ENCODE measurements at regions not wholly inside any gene's neighbourhood (a gene's known extent, or its start where the extent isn't known, plus 50 kb on each side); places are given as distances from the start of the nearest gene placed in this dataset.

DNA sequence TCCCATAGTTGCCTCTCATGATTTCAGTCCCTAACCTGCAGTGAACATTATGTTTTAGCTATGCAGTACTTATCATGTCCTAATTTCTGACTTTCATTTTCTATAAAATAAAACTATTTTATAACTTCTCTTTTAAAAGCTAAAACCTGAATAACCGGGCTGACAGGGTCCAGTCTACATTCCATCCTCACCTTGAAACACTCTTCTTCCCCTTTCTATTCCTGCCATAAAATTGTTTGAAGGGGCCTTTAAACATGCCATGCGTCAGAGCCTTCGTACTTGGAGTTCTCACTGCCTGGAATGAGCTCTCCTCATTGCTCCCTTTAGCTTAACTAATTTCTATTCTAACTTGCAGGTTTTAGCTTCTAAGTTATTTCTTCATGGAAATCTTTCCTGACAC, 143.0 kb upstream of the PRLR start:
- Histone ChIP-seq H3K4me1 (ENCODE audit: insufficient read depth, low read length) (no peaks in the 10 kb centered on the region), H3K9me3 (ENCODE audit: low read length) (no peaks in the 10 kb centered on the region), H3K27me3 (ENCODE audit: control insufficient read depth in 1 of 2, insufficient read depth in 2 of 2, low read length in 2 of 2) (no peaks in the 10 kb centered on the region), H3K4me3 (ENCODE audit: low read depth in 1 of 2, low read length in 2 of 2) (no peak overlapping the region), H3K27ac (ENCODE audit: low read depth, low read length) (no peak overlapping the region), H3K36me3 (ENCODE audit: insufficient read depth, low read length) (no peaks in the 10 kb centered on the region), H3K9ac (ENCODE audit: low read length) (no peak overlapping the region)

DNA sequence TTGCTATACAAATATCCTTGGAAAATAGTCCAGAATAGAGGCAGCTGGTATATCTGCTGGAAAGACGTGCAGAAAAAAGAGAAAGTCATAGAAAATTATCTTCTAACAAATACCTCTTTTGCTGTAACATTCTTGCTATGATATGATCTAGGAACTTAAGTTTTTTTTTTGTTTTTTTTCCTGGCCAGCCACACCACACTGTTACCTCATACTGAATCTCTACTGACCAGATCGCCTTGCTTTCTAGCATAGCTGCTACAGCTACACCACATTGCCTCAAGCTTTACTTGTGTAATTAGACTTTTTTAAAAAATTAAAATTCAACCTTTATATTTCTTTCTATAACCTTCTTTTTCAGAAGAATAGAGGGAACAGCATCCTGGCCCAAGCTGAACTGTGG, 142.2 kb upstream of the PRLR start:
- Histone ChIP-seq H3K9me3 (ENCODE audit: low read length) (no peaks in the 10 kb centered on the region), H3K4me1 (ENCODE audit: insufficient read depth, low read length) (no peaks in the 10 kb centered on the region), H3K36me3 (ENCODE audit: insufficient read depth, low read length) (no peaks in the 10 kb centered on the region), H3K9ac (ENCODE audit: low read length) (no peak overlapping the region), H3K27me3 (ENCODE audit: control insufficient read depth in 1 of 2, insufficient read depth in 2 of 2, low read length in 2 of 2) (no peaks in the 10 kb centered on the region), H3K4me3 (ENCODE audit: low read depth in 1 of 2, low read length in 2 of 2) (no peak overlapping the region), H3K27ac (ENCODE audit: low read depth, low read length) (no peak overlapping the region)

DNA sequence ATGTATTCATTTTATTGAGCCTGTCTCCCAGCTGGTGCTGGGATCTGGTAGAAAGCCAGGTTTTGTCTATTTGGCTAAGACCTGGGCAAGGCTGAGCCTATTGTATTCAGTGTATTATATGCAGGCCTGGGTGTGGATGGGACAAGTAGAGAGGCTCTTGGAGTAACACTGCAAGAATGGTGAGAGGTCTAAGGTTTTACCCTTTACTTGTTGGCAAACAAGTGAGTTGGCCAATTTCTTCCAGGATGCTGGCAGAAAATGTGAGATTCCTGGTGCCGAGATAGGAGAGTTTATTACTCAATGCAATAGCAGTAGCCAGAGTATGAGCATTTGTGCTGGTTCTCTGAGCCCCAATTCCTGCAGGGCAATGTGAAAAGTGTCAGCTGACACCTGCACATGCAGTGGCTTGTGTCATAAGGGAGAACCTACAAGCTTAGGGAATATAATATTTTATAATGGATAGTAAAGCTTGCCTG, 141.7 kb upstream of the PRLR start:
- H3K27ac ChIP-seq (ENCODE audit: low read depth, low read length): no peak overlapping the region
- no peaks in the 10 kb centered on the region for H3K36me3 ChIP-seq (ENCODE audit: insufficient read depth, low read length)
- H3K4me1 ChIP-seq (ENCODE audit: insufficient read depth, low read length): no peaks in the 10 kb centered on the region
- H3K9ac ChIP-seq (ENCODE audit: low read length): no peak overlapping the region
- H3K9me3 ChIP-seq (ENCODE audit: low read length): no peaks in the 10 kb centered on the region
- no peaks in the 10 kb centered on the region for H3K27me3 ChIP-seq (ENCODE audit: control insufficient read depth in 1 of 2, insufficient read depth in 2 of 2, low read length in 2 of 2)
- no peak overlapping the region for H3K4me3 ChIP-seq (ENCODE audit: low read depth in 1 of 2, low read length in 2 of 2)

GRCh38 chr5:35370871-35371270, 140.6 kb upstream of the PRLR start:
- Histone ChIP-seq H3K36me3 (ENCODE audit: insufficient read depth, low read length) (no peaks in the 10 kb centered on the region), H3K9me3 (ENCODE audit: low read length) (no peaks in the 10 kb centered on the region), H3K4me1 (ENCODE audit: insufficient read depth, low read length) (no peaks in the 10 kb centered on the region), H3K4me3 (ENCODE audit: low read depth in 1 of 2, low read length in 2 of 2) (no peak overlapping the region), H3K9ac (ENCODE audit: low read length) (no peak overlapping the region), H3K27ac (ENCODE audit: low read depth, low read length) (no peak overlapping the region), H3K27me3 (ENCODE audit: control insufficient read depth in 1 of 2, insufficient read depth in 2 of 2, low read length in 2 of 2) (no peaks in the 10 kb centered on the region)

- Histone ChIP-seq H3K36me3 (ENCODE audit: insufficient read depth, low read length) (no peaks in the 10 kb centered on the region), H3K9me3 (ENCODE audit: low read length) (no peaks in the 10 kb centered on the region), H3K9ac (ENCODE audit: low read length) (no peak overlapping the region), H3K27ac (ENCODE audit: low read depth, low read length) (no peak overlapping the region), H3K4me1 (ENCODE audit: insufficient read depth, low read length) (no peaks in the 10 kb centered on the region), H3K27me3 (ENCODE audit: control insufficient read depth in 1 of 2, insufficient read depth in 2 of 2, low read length in 2 of 2) (no peaks in the 10 kb centered on the region), H3K4me3 (ENCODE audit: low read depth in 1 of 2, low read length in 2 of 2) (no peak overlapping the region)
These were observed 139.9 kb upstream of the PRLR start for GRCh38 chr5:35369965-35370790.

DNA sequence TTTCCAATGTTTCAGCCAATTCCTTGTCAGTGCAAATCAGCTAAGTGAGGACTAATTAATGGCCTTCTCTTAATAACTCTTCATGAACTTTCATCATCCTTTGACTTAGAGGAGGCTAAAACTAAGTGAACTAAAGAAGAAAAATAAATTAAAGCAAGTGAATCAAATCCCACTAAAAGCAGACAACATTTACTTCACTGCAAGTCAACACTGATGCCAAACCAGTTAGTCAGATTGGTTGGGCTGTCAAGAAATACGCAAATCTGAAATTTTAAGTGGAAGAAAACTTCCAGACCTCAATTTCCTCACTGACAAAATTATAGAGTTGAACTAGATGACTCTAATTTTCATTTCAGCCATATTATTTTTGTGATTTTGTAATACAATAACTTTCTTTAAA, 137.2 kb upstream of the PRLR start:
- Histone ChIP-seq H3K9me3 (ENCODE audit: low read length) (no peaks in the 10 kb centered on the region), H3K27me3 (ENCODE audit: control insufficient read depth in 1 of 2, insufficient read depth in 2 of 2, low read length in 2 of 2) (no peaks in the 10 kb centered on the region), H3K27ac (ENCODE audit: low read depth, low read length) (no peak overlapping the region), H3K9ac (ENCODE audit: low read length) (no peak overlapping the region), H3K36me3 (ENCODE audit: insufficient read depth, low read length) (no peaks in the 10 kb centered on the region), H3K4me3 (ENCODE audit: low read depth in 1 of 2, low read length in 2 of 2) (no peak overlapping the region), H3K4me1 (ENCODE audit: insufficient read depth, low read length) (no peaks in the 10 kb centered on the region)

- H3K27ac ChIP-seq (ENCODE audit: low read depth, low read length): no peak overlapping the region
- no peak overlapping the region for H3K4me3 ChIP-seq (ENCODE audit: low read depth in 1 of 2, low read length in 2 of 2)
- H3K27me3 ChIP-seq (ENCODE audit: control insufficient read depth in 1 of 2, insufficient read depth in 2 of 2, low read length in 2 of 2): no peaks in the 10 kb centered on the region
- no peaks in the 10 kb centered on the region for H3K9me3 ChIP-seq (ENCODE audit: low read length)
- H3K36me3 ChIP-seq (ENCODE audit: insufficient read depth, low read length): no peaks in the 10 kb centered on the region
- H3K4me1 ChIP-seq (ENCODE audit: insufficient read depth, low read length): no peaks in the 10 kb centered on the region
- H3K9ac ChIP-seq (ENCODE audit: low read length): no peak overlapping the region
These were observed 135.5 kb upstream of the PRLR start for GRCh38 chr5:35365758-35366157.

- H3K27ac ChIP-seq (ENCODE audit: low read depth, low read length): no peak overlapping the region
These were observed 134.1 kb upstream of the PRLR start for GRCh38 chr5:35364350-35364749.

GRCh38 chr5:35363387-35363965, 133.2 kb upstream of the PRLR start:
- H3K4me1 ChIP-seq (ENCODE audit: insufficient read depth, low read length): no peaks in the 10 kb centered on the region
- no peak overlapping the region for H3K9ac ChIP-seq (ENCODE audit: low read length)
- H3K27ac ChIP-seq (ENCODE audit: low read depth, low read length): no peak overlapping the region
- no peaks in the 10 kb centered on the region for H3K9me3 ChIP-seq (ENCODE audit: low read length)
- no peak overlapping the region for H3K4me3 ChIP-seq (ENCODE audit: low read depth in 1 of 2, low read length in 2 of 2)
- H3K36me3 ChIP-seq (ENCODE audit: insufficient read depth, low read length): no peaks in the 10 kb centered on the region
- H3K27me3 ChIP-seq (ENCODE audit: control insufficient read depth in 1 of 2, insufficient read depth in 2 of 2, low read length in 2 of 2): no peaks in the 10 kb centered on the region

More at GRCh38 chr5:35364350-35364749, 134.1 kb upstream of the PRLR start:
- no peaks in the 10 kb centered on the region for H3K9me3 ChIP-seq (ENCODE audit: low read length)
- H3K4me1 ChIP-seq (ENCODE audit: insufficient read depth, low read length): no peaks in the 10 kb centered on the region
- H3K4me3 ChIP-seq (ENCODE audit: low read depth in 1 of 2, low read length in 2 of 2): no peak overlapping the region
- H3K36me3 ChIP-seq (ENCODE audit: insufficient read depth, low read length): no peaks in the 10 kb centered on the region
- H3K27me3 ChIP-seq (ENCODE audit: control insufficient read depth in 1 of 2, insufficient read depth in 2 of 2, low read length in 2 of 2): no peaks in the 10 kb centered on the region
- H3K9ac ChIP-seq (ENCODE audit: low read length): no peak overlapping the region

DNA sequence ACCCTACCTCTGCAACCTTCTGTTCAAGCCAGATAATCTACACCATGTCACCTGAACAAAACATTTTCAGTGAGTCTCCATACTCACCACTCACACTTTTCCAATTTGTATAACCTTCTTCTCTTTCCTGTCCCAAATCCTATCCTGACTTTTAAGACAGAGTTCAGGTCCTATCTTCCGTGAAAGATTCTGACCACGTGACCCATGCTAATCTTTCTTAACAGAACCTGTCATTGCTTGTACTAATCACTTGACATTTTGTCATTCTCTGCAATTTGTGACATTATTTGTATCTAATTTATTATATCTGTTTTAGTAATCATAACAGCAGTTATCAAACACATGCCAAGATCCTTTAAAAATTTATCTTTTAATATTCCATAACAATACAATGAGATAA, 132.5 kb upstream of the PRLR start:
- Histone ChIP-seq H3K36me3 (ENCODE audit: insufficient read depth, low read length) (no peaks in the 10 kb centered on the region), H3K9ac (ENCODE audit: low read length) (no peak overlapping the region), H3K27me3 (ENCODE audit: control insufficient read depth in 1 of 2, insufficient read depth in 2 of 2, low read length in 2 of 2) (no peaks in the 10 kb centered on the region), H3K4me1 (ENCODE audit: insufficient read depth, low read length) (no peaks in the 10 kb centered on the region), H3K9me3 (ENCODE audit: low read length) (no peaks in the 10 kb centered on the region), H3K4me3 (ENCODE audit: low read depth in 1 of 2, low read length in 2 of 2) (no peak overlapping the region), H3K27ac (ENCODE audit: low read depth, low read length) (no peak overlapping the region)

- H3K9ac ChIP-seq (ENCODE audit: low read length): no peak overlapping the region
- H3K4me3 ChIP-seq (ENCODE audit: low read depth in 1 of 2, low read length in 2 of 2): no peak overlapping the region
- no peaks in the 10 kb centered on the region for H3K4me1 ChIP-seq (ENCODE audit: insufficient read depth, low read length)
- no peak overlapping the region for H3K27ac ChIP-seq (ENCODE audit: low read depth, low read length)
- no peaks in the 10 kb centered on the region for H3K36me3 ChIP-seq (ENCODE audit: insufficient read depth, low read length)
- no peaks in the 10 kb centered on the region for H3K27me3 ChIP-seq (ENCODE audit: control insufficient read depth in 1 of 2, insufficient read depth in 2 of 2, low read length in 2 of 2)
- no peaks in the 10 kb centered on the region for H3K9me3 ChIP-seq (ENCODE audit: low read length)
These were observed 130.4 kb upstream of the PRLR start for GRCh38 chr5:35360671-35361070.

- H3K36me3 ChIP-seq (ENCODE audit: insufficient read depth, low read length): no peaks in the 10 kb centered on the region
- H3K4me1 ChIP-seq (ENCODE audit: insufficient read depth, low read length): no peaks in the 10 kb centered on the region
- no peak overlapping the region for H3K4me3 ChIP-seq (ENCODE audit: low read depth in 1 of 2, low read length in 2 of 2)
- no peaks in the 10 kb centered on the region for H3K27me3 ChIP-seq (ENCODE audit: control insufficient read depth in 1 of 2, insufficient read depth in 2 of 2, low read length in 2 of 2)
- no peak overlapping the region for H3K27ac ChIP-seq (ENCODE audit: low read depth, low read length)
- no peak overlapping the region for H3K9ac ChIP-seq (ENCODE audit: low read length)
- no peaks in the 10 kb centered on the region for H3K9me3 ChIP-seq (ENCODE audit: low read length)
These were observed 129.6 kb upstream of the PRLR start for GRCh38 chr5:35359859-35360258.

Measured in muscle layer of colon (tissue), 2 donors.